ENCODE measurements at regions not wholly inside any gene's neighbourhood (a gene's known extent, or its start where the extent isn't known, plus 50 kb on each side); places are given as distances from the start of the nearest gene placed in this dataset.

DNA sequence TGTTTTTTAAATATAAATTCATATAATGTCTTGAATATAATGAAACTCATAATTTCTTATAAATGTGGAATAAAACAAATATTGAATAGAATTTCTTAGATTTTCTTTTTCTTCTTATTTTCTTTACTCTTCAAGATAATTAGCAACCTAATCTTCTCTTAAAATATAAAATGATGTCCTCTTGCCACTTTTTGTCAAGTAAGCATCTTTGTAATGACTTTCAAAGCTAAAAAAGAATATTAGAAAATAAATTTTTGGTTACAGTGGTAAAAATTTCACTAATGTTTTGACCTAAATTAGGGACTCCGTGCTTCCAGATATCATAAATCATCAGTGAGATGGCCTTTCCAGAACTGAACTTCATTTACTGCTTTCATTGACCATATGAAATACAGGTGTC is 846.4 kb downstream of the FRK start:
- DNase-seq (ENCODE audit: low read depth, low spot score) (no peak), ATAC-seq (no peak), FAIRE-seq (no peak)
- Histone ChIP-seq H3K79me2 (ENCODE audit: control insufficient read depth, insufficient read depth, low read length) (no peaks in the 10 kb centered on the region), H2AFZ (ENCODE audit: control insufficient read depth, low read depth, low read length) (no peak overlapping the region), H3K36me3 (ENCODE audit: control insufficient read depth in 2 of 2, insufficient read depth in 2 of 2, low read length in 1 of 2) (no peaks in the 10 kb centered on the region), H4K20me1 (ENCODE audit: control insufficient read depth, insufficient read depth) (no peaks in the 10 kb centered on the region), H3K27me3 (replicated peaks in 1 of 2; ENCODE audit: control insufficient read depth in 2 of 2, insufficient read depth in 2 of 2, low read length in 1 of 2) (no peaks in the 10 kb centered on the region), H3K4me2 (ENCODE audit: control insufficient read depth, insufficient read depth) (no peak overlapping the region), H3K9me3 (replicated peaks; ENCODE audit: control insufficient read depth, insufficient read depth, low read length) (no peaks in the 10 kb centered on the region), H3K4me3 (no peak overlapping the region), H3K27ac (ENCODE audit: control insufficient read depth, insufficient read depth) (no peak overlapping the region), H3K9ac (ENCODE audit: control insufficient read depth, insufficient read depth, low read length) (no peak overlapping the region), H3K4me1 (ENCODE audit: control insufficient read depth, insufficient read depth, low read length) (no peaks in the 10 kb centered on the region)
- no peak for TF ChIP-seq CBX5 (IDR thresholded peaks at IDR 0.05; ENCODE audit: low read depth)
- no peak for TF ChIP-seq ZNF622 (IDR thresholded peaks at IDR 0.05)
- TF ChIP-seq MYB (IDR thresholded peaks at IDR 0.05; ENCODE audit: borderline replicate concordance, low read depth, low read length) = no peak
- no peak for TF ChIP-seq RAD21 (IDR thresholded peaks at IDR 0.05; ENCODE audit: insufficient read depth, low read depth, low read length)
- TF ChIP-seq HCFC1 (IDR thresholded peaks at IDR 0.05; ENCODE audit: low read length) = no peak
- TF ChIP-seq YY1 (IDR thresholded peaks at IDR 0.05; ENCODE audit: low read depth, low read length) = no peak
- SMC1A ChIA-PET (ENCODE audit: uncharacterized antibody, unreplicated experiment) = interaction anchor here (0.6 kb wide), 1 partner anchor 81 kb away, joined by 3 read pairs; no protein-coding TSS in a partner anchor
- RAD21 ChIA-PET (ENCODE audit: unreplicated experiment) = no interaction called here
- POLR2A ChIA-PET = no interaction called here
- no TSS peak for BruUV-seq (replicated peaks)
- CTCF ChIA-PET = no interaction called here
- intact Hi-C loops (cut with micrococcal nuclease; ENCODE audit: unreplicated experiment) (no loop called here), in situ Hi-C loops (cut with MboI) (no loop called here)
- WGBS (ENCODE audit: insufficient coverage, insufficient replicate concordance, low lambda C conversion rate, missing lambda C conversion rate) = 4% methylated on average over 1 of the region's 1 CpG

DNA sequence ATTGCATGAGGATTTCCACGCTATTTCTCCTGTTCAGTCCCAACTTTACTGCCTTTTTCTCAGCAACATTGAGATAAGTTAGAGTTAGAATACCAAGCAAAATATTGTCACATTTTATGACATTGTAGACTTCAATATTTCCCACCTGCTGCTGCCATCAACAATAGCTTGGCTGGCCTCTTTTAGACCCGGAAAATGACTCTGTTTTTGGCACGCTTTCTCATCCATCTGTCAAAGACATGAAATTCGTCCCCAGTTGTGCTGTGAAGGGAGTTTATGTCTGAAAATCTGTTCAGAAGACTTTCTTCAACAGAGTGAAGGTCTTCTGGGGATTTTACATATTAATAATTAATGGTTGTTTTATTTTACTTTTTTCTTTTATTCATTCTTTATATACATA is 857.3 kb downstream of the FRK start:
- in situ Hi-C loops (cut with MboI) = no loop called here
- intact Hi-C loops (cut with micrococcal nuclease; ENCODE audit: unreplicated experiment) = no loop called here
- TF ChIP-seq ZNF592 (IDR thresholded peaks at IDR 0.05) (no peak), ASH2L (IDR thresholded peaks at IDR 0.05; ENCODE audit: borderline replicate concordance, low read depth) (no peak), ESRRA (IDR thresholded peaks at IDR 0.05; ENCODE audit: low read length) (no peak), SPI1 (IDR thresholded peaks at IDR 0.05; ENCODE audit: borderline replicate concordance, insufficient read depth, low read depth, low read length) (no peak), MXI1 (IDR thresholded peaks at IDR 0.05; ENCODE audit: low read depth, low read length) (no peak)
- TF ChIP-seq, protein P1, sequence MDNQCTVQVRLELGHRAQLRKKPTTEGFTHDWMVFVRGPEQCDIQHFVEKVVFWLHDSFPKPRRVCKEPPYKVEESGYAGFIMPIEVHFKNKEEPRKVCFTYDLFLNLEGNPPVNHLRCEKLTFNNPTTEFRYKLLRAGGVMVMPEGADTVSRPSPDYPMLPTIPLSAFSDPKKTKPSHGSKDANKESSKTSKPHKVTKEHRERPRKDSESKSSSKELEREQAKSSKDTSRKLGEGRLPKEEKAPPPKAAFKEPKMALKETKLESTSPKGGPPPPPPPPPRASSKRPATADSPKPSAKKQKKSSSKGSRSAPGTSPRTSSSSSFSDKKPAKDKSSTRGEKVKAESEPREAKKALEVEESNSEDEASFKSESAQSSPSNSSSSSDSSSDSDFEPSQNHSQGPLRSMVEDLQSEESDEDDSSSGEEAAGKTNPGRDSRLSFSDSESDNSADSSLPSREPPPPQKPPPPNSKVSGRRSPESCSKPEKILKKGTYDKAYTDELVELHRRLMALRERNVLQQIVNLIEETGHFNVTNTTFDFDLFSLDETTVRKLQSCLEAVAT (IDR thresholded peaks at IDR 0.05) = no peak
- TF ChIP-seq, protein P2, sequence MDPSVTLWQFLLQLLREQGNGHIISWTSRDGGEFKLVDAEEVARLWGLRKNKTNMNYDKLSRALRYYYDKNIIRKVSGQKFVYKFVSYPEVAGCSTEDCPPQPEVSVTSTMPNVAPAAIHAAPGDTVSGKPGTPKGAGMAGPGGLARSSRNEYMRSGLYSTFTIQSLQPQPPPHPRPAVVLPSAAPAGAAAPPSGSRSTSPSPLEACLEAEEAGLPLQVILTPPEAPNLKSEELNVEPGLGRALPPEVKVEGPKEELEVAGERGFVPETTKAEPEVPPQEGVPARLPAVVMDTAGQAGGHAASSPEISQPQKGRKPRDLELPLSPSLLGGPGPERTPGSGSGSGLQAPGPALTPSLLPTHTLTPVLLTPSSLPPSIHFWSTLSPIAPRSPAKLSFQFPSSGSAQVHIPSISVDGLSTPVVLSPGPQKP (IDR thresholded peaks at IDR 0.05; ENCODE audit: low read depth, low read length) = no peak

More for the DNA sequence above, 857.3 kb downstream of the FRK start:
- DNase-seq (ENCODE audit: low read depth, low spot score) (no peak), ATAC-seq (no peak), FAIRE-seq (no peak)
- H3K27me3 ChIP-seq (replicated peaks in 1 of 2; ENCODE audit: control insufficient read depth in 2 of 2, insufficient read depth in 2 of 2, low read length in 1 of 2) = no peaks in the 10 kb centered on the region
- RAD21 ChIA-PET (ENCODE audit: unreplicated experiment) = no interaction called here
- no peaks in the 10 kb centered on the region for H4K20me1 ChIP-seq (ENCODE audit: control insufficient read depth, insufficient read depth)
- H3K4me3 ChIP-seq = no peak overlapping the region
- H3K36me3 ChIP-seq (ENCODE audit: control insufficient read depth in 2 of 2, insufficient read depth in 2 of 2, low read length in 1 of 2) = no peaks in the 10 kb centered on the region
- H3K9me3 ChIP-seq (replicated peaks; ENCODE audit: control insufficient read depth, insufficient read depth, low read length) = no peaks in the 10 kb centered on the region
- H3K9ac ChIP-seq (ENCODE audit: control insufficient read depth, insufficient read depth, low read length) = no peak overlapping the region
- no peaks in the 10 kb centered on the region for H3K79me2 ChIP-seq (ENCODE audit: control insufficient read depth, insufficient read depth, low read length)
- SMC1A ChIA-PET (ENCODE audit: uncharacterized antibody, unreplicated experiment) = no interaction called here
- H3K4me1 ChIP-seq (ENCODE audit: control insufficient read depth, insufficient read depth, low read length) = no peaks in the 10 kb centered on the region
- 0% methylated on average over 4 of the region's 4 CpGs for WGBS (ENCODE audit: insufficient coverage, insufficient replicate concordance, low lambda C conversion rate, missing lambda C conversion rate)
- POLR2A ChIA-PET = no interaction called here
- CTCF ChIA-PET = interaction anchor here (1.0 kb wide), 1 partner anchor 21 kb away, joined by 3 read pairs; no protein-coding TSS in a partner anchor
- no peak overlapping the region for H3K27ac ChIP-seq (ENCODE audit: control insufficient read depth, insufficient read depth)
- no peak overlapping the region for H3K4me2 ChIP-seq (ENCODE audit: control insufficient read depth, insufficient read depth)
- BruUV-seq (replicated peaks) = no TSS peak
- H2AFZ ChIP-seq (ENCODE audit: control insufficient read depth, low read depth, low read length) = no peak overlapping the region
